ENCODE measurements at regions not wholly inside any gene's neighbourhood (a gene's known extent, or its start where the extent isn't known, plus 50 kb on each side); places are given as distances from the start of the nearest gene placed in this dataset.

- peaks cover 5% of the 10 kb centered on the region for H3K4me1 Mint-ChIP-seq (ENCODE audit: low read depth)
Observed at GRCh38 chr10:28733245-28733644, 55.9 kb downstream of the BAMBI start.

GRCh38 chr10:28733647-28734046 lies 56.3 kb downstream of the BAMBI start:
- Mint-ChIP-seq H3K36me3 (ENCODE audit: low read depth) (no peaks in the 10 kb centered on the region), H3K4me3 (no peak overlapping the region), H3K4me1 (ENCODE audit: low read depth) (peaks cover 5% of the 10 kb centered on the region), H3K9me3 (peaks cover 9% of the 10 kb centered on the region), H3K27ac (no peak overlapping the region), H3K27me3 (ENCODE audit: low read depth) (no peaks in the 10 kb centered on the region)
- DNase-seq (ENCODE audit: low spot score), result no peak

More at GRCh38 chr10:28733245-28733644, 55.9 kb downstream of the BAMBI start:
- DNase-seq (ENCODE audit: low spot score), result no peak
- Mint-ChIP-seq H3K4me3 (no peak overlapping the region), H3K9me3 (peaks cover 9% of the 10 kb centered on the region), H3K27me3 (ENCODE audit: low read depth) (no peaks in the 10 kb centered on the region), H3K36me3 (ENCODE audit: low read depth) (no peaks in the 10 kb centered on the region), H3K27ac (no peak overlapping the region)

- DNase-seq (ENCODE audit: low spot score), result no peak
- peaks cover 9% of the 10 kb centered on the region for H3K9me3 Mint-ChIP-seq
- no peaks in the 10 kb centered on the region for H3K36me3 Mint-ChIP-seq (ENCODE audit: low read depth)
- no peak overlapping the region for H3K4me3 Mint-ChIP-seq
- H3K27me3 Mint-ChIP-seq (ENCODE audit: low read depth), result no peaks in the 10 kb centered on the region
- peaks cover 5% of the 10 kb centered on the region for H3K4me1 Mint-ChIP-seq (ENCODE audit: low read depth)
- no peak overlapping the region for H3K27ac Mint-ChIP-seq
Observed at GRCh38 chr10:28734938-28735759, 57.8 kb downstream of the BAMBI start.

GRCh38 chr10:28737096-28737495 lies 59.8 kb downstream of the BAMBI start:
- Mint-ChIP-seq H3K4me3 (no peak overlapping the region), H3K36me3 (ENCODE audit: low read depth) (no peaks in the 10 kb centered on the region), H3K27ac (no peak overlapping the region)

GRCh38 chr10:28738200-28738599 lies 60.9 kb downstream of the BAMBI start:
- Mint-ChIP-seq H3K36me3 (ENCODE audit: low read depth) (no peaks in the 10 kb centered on the region), H3K4me1 (ENCODE audit: low read depth) (peaks cover 3% of the 10 kb centered on the region), H3K27me3 (ENCODE audit: low read depth) (no peaks in the 10 kb centered on the region), H3K9me3 (peaks cover 9% of the 10 kb centered on the region), H3K4me3 (no peak overlapping the region), H3K27ac (no peak overlapping the region)
- DNase-seq (ENCODE audit: low spot score), result no peak

More at GRCh38 chr10:28737096-28737495, 59.8 kb downstream of the BAMBI start:
- Mint-ChIP-seq H3K27me3 (ENCODE audit: low read depth) (no peaks in the 10 kb centered on the region), H3K9me3 (peaks cover 9% of the 10 kb centered on the region), H3K4me1 (ENCODE audit: low read depth) (peaks cover 3% of the 10 kb centered on the region)
- no peak for DNase-seq (ENCODE audit: low spot score)

GRCh38 chr10:28743576-28743975 lies 66.3 kb downstream of the BAMBI start:
- DNase-seq (ENCODE audit: low spot score), result no peak
- no peaks in the 10 kb centered on the region for H3K4me1 Mint-ChIP-seq (ENCODE audit: low read depth)
- H3K27me3 Mint-ChIP-seq (ENCODE audit: low read depth), result no peaks in the 10 kb centered on the region
- no peak overlapping the region for H3K27ac Mint-ChIP-seq
- H3K36me3 Mint-ChIP-seq (ENCODE audit: low read depth), result no peaks in the 10 kb centered on the region
- H3K9me3 Mint-ChIP-seq, result no peaks in the 10 kb centered on the region
- H3K4me3 Mint-ChIP-seq, result no peak overlapping the region

- Mint-ChIP-seq H3K36me3 (ENCODE audit: low read depth) (no peaks in the 10 kb centered on the region), H3K4me3 (no peak overlapping the region), H3K4me1 (ENCODE audit: low read depth) (no peaks in the 10 kb centered on the region), H3K9me3 (no peaks in the 10 kb centered on the region), H3K27ac (no peak overlapping the region), H3K27me3 (ENCODE audit: low read depth) (no peaks in the 10 kb centered on the region)
- no peak for DNase-seq (ENCODE audit: low spot score)
Observed at GRCh38 chr10:28744069-28744768, 66.9 kb downstream of the BAMBI start.

GRCh38 chr10:28754930-28755718 lies 77.8 kb downstream of the BAMBI start:
- Mint-ChIP-seq H3K27me3 (ENCODE audit: low read depth) (peaks cover under 1% of the 10 kb centered on the region), H3K36me3 (ENCODE audit: low read depth) (no peaks in the 10 kb centered on the region), H3K4me3 (no peak overlapping the region), H3K4me1 (ENCODE audit: low read depth) (no peaks in the 10 kb centered on the region), H3K27ac (no peak overlapping the region), H3K9me3 (peaks cover 6% of the 10 kb centered on the region)
- no peak for DNase-seq (ENCODE audit: low spot score)

GRCh38 chr10:28761084-28761846 lies 83.9 kb downstream of the BAMBI start:
- H3K4me1 Mint-ChIP-seq (ENCODE audit: low read depth), result no peaks in the 10 kb centered on the region
- no peaks in the 10 kb centered on the region for H3K9me3 Mint-ChIP-seq
- DNase-seq (ENCODE audit: low spot score), result no peak
- peaks cover 2% of the 10 kb centered on the region for H3K27me3 Mint-ChIP-seq (ENCODE audit: low read depth)
- no peak overlapping the region for H3K27ac Mint-ChIP-seq
- H3K4me3 Mint-ChIP-seq, result no peak overlapping the region
- H3K36me3 Mint-ChIP-seq (ENCODE audit: low read depth), result no peaks in the 10 kb centered on the region

GRCh38 chr10:28763471-28764170 lies 86.3 kb downstream of the BAMBI start:
- Mint-ChIP-seq H3K9me3 (no peaks in the 10 kb centered on the region), H3K27ac (no peak overlapping the region), H3K4me1 (ENCODE audit: low read depth) (no peaks in the 10 kb centered on the region), H3K4me3 (no peak overlapping the region), H3K36me3 (ENCODE audit: low read depth) (no peaks in the 10 kb centered on the region), H3K27me3 (ENCODE audit: low read depth) (peaks cover 2% of the 10 kb centered on the region)
- DNase-seq (ENCODE audit: low spot score), result no peak

GRCh38 chr10:28765641-28766040 lies 88.3 kb downstream of the BAMBI start:
- no peak for DNase-seq (ENCODE audit: low spot score)
- no peak overlapping the region for H3K4me3 Mint-ChIP-seq
- H3K27ac Mint-ChIP-seq, result no peak overlapping the region
- no peaks in the 10 kb centered on the region for H3K9me3 Mint-ChIP-seq
- no peaks in the 10 kb centered on the region for H3K4me1 Mint-ChIP-seq (ENCODE audit: low read depth)
- no peaks in the 10 kb centered on the region for H3K36me3 Mint-ChIP-seq (ENCODE audit: low read depth)
- peaks cover 2% of the 10 kb centered on the region for H3K27me3 Mint-ChIP-seq (ENCODE audit: low read depth)

GRCh38 chr10:28768227-28768626 lies 90.9 kb downstream of the BAMBI start:
- no peak for DNase-seq (ENCODE audit: low spot score)
- Mint-ChIP-seq H3K4me1 (ENCODE audit: low read depth) (no peaks in the 10 kb centered on the region), H3K27me3 (ENCODE audit: low read depth) (peaks cover 1% of the 10 kb centered on the region), H3K27ac (no peak overlapping the region), H3K9me3 (no peaks in the 10 kb centered on the region), H3K36me3 (ENCODE audit: low read depth) (no peaks in the 10 kb centered on the region), H3K4me3 (no peak overlapping the region)

- no peaks in the 10 kb centered on the region for H3K9me3 Mint-ChIP-seq
- no peak for DNase-seq (ENCODE audit: low spot score)
- H3K4me1 Mint-ChIP-seq (ENCODE audit: low read depth), result no peaks in the 10 kb centered on the region
- H3K27me3 Mint-ChIP-seq (ENCODE audit: low read depth), result no peaks in the 10 kb centered on the region
- H3K4me3 Mint-ChIP-seq, result no peak overlapping the region
- no peak overlapping the region for H3K27ac Mint-ChIP-seq
- H3K36me3 Mint-ChIP-seq (ENCODE audit: low read depth), result no peaks in the 10 kb centered on the region
Observed at GRCh38 chr10:28769091-28769604, 91.8 kb downstream of the BAMBI start.

Measured in T-helper 2 cell treated with Interferon-gamma antibody and Interleukin-4, amounts not matched to agents 5 μg/mL and 100 μg/mL, for 36 hours (primary cell).